ENCODE measurements at regions not wholly inside any gene's neighbourhood (a gene's known extent, or its start where the extent isn't known, plus 50 kb on each side); places are given as distances from the start of the nearest gene placed in this dataset.

GRCh38 chr2:156181208-156181607 is 151.3 kb downstream of the NR4A2 start:
- TF ChIP-seq ELF4 (IDR thresholded peaks at IDR 0.05) (no peak), TARDBP (IDR thresholded peaks at IDR 0.05) (no peak), ARNT (IDR thresholded peaks at IDR 0.05) (no peak), BHLHE40 (IDR thresholded peaks at IDR 0.05; ENCODE audit: borderline replicate concordance) (no peak)
